ENCODE measurements at regions not wholly inside any gene's neighbourhood (a gene's known extent, or its start where the extent isn't known, plus 50 kb on each side); places are given as distances from the start of the nearest gene placed in this dataset.

GRCh38 chr1:90475631-90476030, 241.5 kb downstream of the BARHL2 start:
- H3K4me1 ChIP-seq = no peaks in the 10 kb centered on the region
- H3K27ac ChIP-seq = no peak overlapping the region
- no peak overlapping the region for H3K4me3 ChIP-seq
- DNase-seq = no peak
- H3K27me3 ChIP-seq = no peaks in the 10 kb centered on the region
- H3K36me3 ChIP-seq = no peaks in the 10 kb centered on the region
- intact Hi-C loops (cut with DNase I; ENCODE audit: low total_unique reads) = no loop called here
- in situ Hi-C loops (cut with MboI; ENCODE audit: low sequenced_read_pairs in 4 of 4) = no loop called here
- no peaks in the 10 kb centered on the region for H3K9me3 ChIP-seq
- TF ChIP-seq CTCF (IDR thresholded peaks at IDR 0.05 in 4 of 5, conservative IDR thresholded peaks at IDR 0.05 in 1 of 5) (no peak), POLR2A (IDR thresholded peaks at IDR 0.05) (no peak)
- no peak for ATAC-seq

- in situ Hi-C loops (cut with MboI; ENCODE audit: low sequenced_read_pairs in 4 of 4) = no loop called here
- Histone ChIP-seq H3K4me1 (no peaks in the 10 kb centered on the region), H3K9me3 (no peaks in the 10 kb centered on the region), H3K27me3 (no peaks in the 10 kb centered on the region), H3K27ac (no peak overlapping the region), H3K36me3 (no peaks in the 10 kb centered on the region), H3K4me3 (no peak overlapping the region)
- TF ChIP-seq POLR2A (IDR thresholded peaks at IDR 0.05) (no peak), CTCF (IDR thresholded peaks at IDR 0.05 in 4 of 5, conservative IDR thresholded peaks at IDR 0.05 in 1 of 5) (no peak)
- no peak for DNase-seq
- no peak for ATAC-seq
- intact Hi-C loops (cut with DNase I; ENCODE audit: low total_unique reads) = no loop called here
Measured at GRCh38 chr1:90474731-90475130, 242.4 kb downstream of the BARHL2 start.

GRCh38 chr1:90474158-90474557, 242.9 kb downstream of the BARHL2 start:
- intact Hi-C loops (cut with DNase I; ENCODE audit: low total_unique reads) = no loop called here
- Histone ChIP-seq H3K4me1 (no peaks in the 10 kb centered on the region), H3K36me3 (no peaks in the 10 kb centered on the region), H3K9me3 (no peaks in the 10 kb centered on the region), H3K27me3 (no peaks in the 10 kb centered on the region), H3K27ac (no peak overlapping the region), H3K4me3 (no peak overlapping the region)
- ATAC-seq (no peak), DNase-seq (no peak)
- no peak for TF ChIP-seq POLR2A (IDR thresholded peaks at IDR 0.05)
- no peak for TF ChIP-seq CTCF (IDR thresholded peaks at IDR 0.05 in 4 of 5, conservative IDR thresholded peaks at IDR 0.05 in 1 of 5)
- in situ Hi-C loops (cut with MboI; ENCODE audit: low sequenced_read_pairs in 4 of 4) = no loop called here

- TF ChIP-seq POLR2A (IDR thresholded peaks at IDR 0.05) = no peak
- TF ChIP-seq CTCF (IDR thresholded peaks at IDR 0.05 in 4 of 5, conservative IDR thresholded peaks at IDR 0.05 in 1 of 5) = no peak
- H3K27ac ChIP-seq = no peak overlapping the region
- no peaks in the 10 kb centered on the region for H3K27me3 ChIP-seq
- no peaks in the 10 kb centered on the region for H3K4me1 ChIP-seq
- in situ Hi-C loops (cut with MboI; ENCODE audit: low sequenced_read_pairs in 4 of 4) (no loop called here), intact Hi-C loops (cut with DNase I; ENCODE audit: low total_unique reads) (no loop called here)
- no peaks in the 10 kb centered on the region for H3K9me3 ChIP-seq
- no peak overlapping the region for H3K4me3 ChIP-seq
- no peaks in the 10 kb centered on the region for H3K36me3 ChIP-seq
- no peak for DNase-seq
- ATAC-seq = no peak
Measured at GRCh38 chr1:90472775-90473174, 244.3 kb downstream of the BARHL2 start.

- Histone ChIP-seq H3K27me3 (no peaks in the 10 kb centered on the region), H3K9me3 (no peaks in the 10 kb centered on the region), H3K4me3 (no peak overlapping the region), H3K4me1 (no peaks in the 10 kb centered on the region), H3K27ac (no peak overlapping the region), H3K36me3 (no peaks in the 10 kb centered on the region)
- intact Hi-C loops (cut with DNase I; ENCODE audit: low total_unique reads) (no loop called here), in situ Hi-C loops (cut with MboI; ENCODE audit: low sequenced_read_pairs in 4 of 4) (no loop called here)
- DNase-seq (no peak), ATAC-seq (no peak)
- TF ChIP-seq POLR2A (IDR thresholded peaks at IDR 0.05) (no peak), CTCF (IDR thresholded peaks at IDR 0.05 in 4 of 5, conservative IDR thresholded peaks at IDR 0.05 in 1 of 5) (no peak)
Measured at GRCh38 chr1:90459570-90459969, 257.5 kb downstream of the BARHL2 start.
